HL-60 (cell line): ENCODE measurements at regions not wholly inside any gene's neighbourhood (a gene's known extent, or its start where the extent isn't known, plus 50 kb on each side); places are given as distances from the start of the nearest gene placed in this dataset.

Experiments
- DNase-seq, 2 experiments: peaks; one replicate each; pipeline ENCODE4 v3.0.0-alpha.2; 2010 to 2020; ENCODE audit warnings: low read depth in 1 of 2, low spot score in 1 of 2
- H3K27ac ChIP-seq: fragments of 250-450 bp; sonication (Bioruptor Pico); replicated peaks from 2 replicates; pipeline ENCODE4 v1.5.1; 2020; ENCODE audit warnings: mild to moderate bottlenecking, moderate library complexity
- H3K27me3 ChIP-seq: fragments of 250-450 bp; sonication (Bioruptor Pico); 2 replicates; pipeline ENCODE4 v1.5.1; 2021; ENCODE audit warnings: mild to moderate bottlenecking, moderate library complexity; ENCODE audit not compliant: insufficient read depth, poor library complexity, severe bottlenecking
- H3K4me3 ChIP-seq: replicated peaks from 2 replicates; pipeline ENCODE4 v1.5.1; 2011; ENCODE audit warnings: mild to moderate bottlenecking, control low read depth, low read length; ENCODE audit not compliant: insufficient read depth
- CTCF ChIP-seq: IDR thresholded peaks from one replicate; pipeline ENCODE4 v1.5.1; 2011; ENCODE audit warnings: low read length, control low read depth, inconsistent platforms; ENCODE audit not compliant: insufficient read depth
- GABPA ChIP-seq: IDR thresholded peaks from 2 replicates; pipeline ENCODE4 v1.6.1; 2012; ENCODE audit warnings: low read depth
- POLR2AphosphoS5 ChIP-seq: IDR thresholded peaks from 2 replicates; pipeline ENCODE4 v1.6.1; 2012; ENCODE audit warnings: low read depth
- REST ChIP-seq: IDR thresholded peaks from 2 replicates; pipeline ENCODE4 v1.6.1; 2012; ENCODE audit warnings: low read depth; ENCODE audit not compliant: insufficient replicate concordance
- SPI1 ChIP-seq: IDR thresholded peaks from 2 replicates; pipeline ENCODE4 v1.6.1; 2012; ENCODE audit warnings: low read depth, mild to moderate bottlenecking, borderline replicate concordance

- no peak overlapping the region for H3K4me3 ChIP-seq
- no peaks in the 10 kb centered on the region for H3K27me3 ChIP-seq
- DNase-seq = no peak
- no peak overlapping the region for H3K27ac ChIP-seq
- TF ChIP-seq CTCF = no peak
- TF ChIP-seq SPI1 = no peak
- TF ChIP-seq GABPA = no peak
- TF ChIP-seq POLR2AphosphoS5 = no peak
- no peak for TF ChIP-seq REST
Measured at GRCh38 chr11:134677891-134678551, 266.0 kb upstream of the B3GAT1 start.

GRCh38 chr11:134677397-134677822 lies 265.4 kb upstream of the B3GAT1 start:
- no peak overlapping the region for H3K4me3 ChIP-seq
- no peak overlapping the region for H3K27ac ChIP-seq
- H3K27me3 ChIP-seq = no peaks in the 10 kb centered on the region
- TF ChIP-seq POLR2AphosphoS5 = no peak
- DNase-seq = no peak

GRCh38 chr11:134676516-134677287 lies 264.7 kb upstream of the B3GAT1 start:
- TF ChIP-seq POLR2AphosphoS5 (no peak), CTCF (no peak), GABPA (no peak), SPI1 (no peak), REST (no peak)
- Histone ChIP-seq H3K27ac (no peak overlapping the region), H3K27me3 (no peaks in the 10 kb centered on the region)

GRCh38 chr11:134675983-134676382 lies 263.9 kb upstream of the B3GAT1 start:
- TF ChIP-seq CTCF = no peak
- TF ChIP-seq REST = no peak
- TF ChIP-seq POLR2AphosphoS5 = no peak
- no peak for TF ChIP-seq GABPA
- no peak for TF ChIP-seq SPI1
- no peak overlapping the region for H3K4me3 ChIP-seq
- H3K27me3 ChIP-seq = no peaks in the 10 kb centered on the region
- no peak for DNase-seq
- H3K27ac ChIP-seq = no peak overlapping the region

More at GRCh38 chr11:134676516-134677287, 264.7 kb upstream of the B3GAT1 start:
- DNase-seq = no peak
- H3K4me3 ChIP-seq = no peak overlapping the region
